GM12865 (cell line): ENCODE measurements at regions not wholly inside any gene's neighbourhood (a gene's known extent, or its start where the extent isn't known, plus 50 kb on each side); places are given as distances from the start of the nearest gene placed in this dataset.

ENCODE experiments used
- DNase-seq: peaks from one replicate; pipeline ENCODE4 v3.0.0; 2010; ENCODE audit warnings: low read depth
- H3K4me3 ChIP-seq: 2 replicates; pipeline ENCODE4 v1.5.1; 2011; ENCODE audit warnings: mild to moderate bottlenecking, low read depth, low read length, control low read depth
- TF ChIP-seq, protein P1 (sequence below): IDR thresholded peaks from 2 replicates; pipeline ENCODE4 v1.5.1; 2011; ENCODE audit warnings: low read length, control low read depth, low read depth, inconsistent platforms; ENCODE audit not compliant: insufficient read depth; ENCODE audit errors: missing control alignments

DNA sequence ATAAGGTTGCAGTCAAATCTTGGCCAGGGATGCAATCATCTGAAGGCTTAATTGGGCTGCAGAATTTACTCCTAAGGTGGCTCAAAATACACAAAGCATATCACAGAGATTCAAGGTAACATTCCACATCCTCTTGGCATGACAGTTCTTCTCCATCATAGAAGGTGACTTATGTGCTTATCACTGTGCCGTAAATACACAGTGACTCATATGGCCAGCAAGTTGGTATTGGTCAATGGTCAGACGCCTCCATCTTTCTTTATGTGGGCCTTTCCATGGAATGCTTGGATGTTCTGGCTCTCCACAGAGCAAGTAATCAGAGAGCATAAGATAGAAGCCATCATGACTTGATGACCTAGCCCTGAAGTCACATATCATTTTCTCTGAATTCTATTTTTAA lies 168.8 kb upstream of the ST8SIA2 start:
- TF ChIP-seq, protein P1, sequence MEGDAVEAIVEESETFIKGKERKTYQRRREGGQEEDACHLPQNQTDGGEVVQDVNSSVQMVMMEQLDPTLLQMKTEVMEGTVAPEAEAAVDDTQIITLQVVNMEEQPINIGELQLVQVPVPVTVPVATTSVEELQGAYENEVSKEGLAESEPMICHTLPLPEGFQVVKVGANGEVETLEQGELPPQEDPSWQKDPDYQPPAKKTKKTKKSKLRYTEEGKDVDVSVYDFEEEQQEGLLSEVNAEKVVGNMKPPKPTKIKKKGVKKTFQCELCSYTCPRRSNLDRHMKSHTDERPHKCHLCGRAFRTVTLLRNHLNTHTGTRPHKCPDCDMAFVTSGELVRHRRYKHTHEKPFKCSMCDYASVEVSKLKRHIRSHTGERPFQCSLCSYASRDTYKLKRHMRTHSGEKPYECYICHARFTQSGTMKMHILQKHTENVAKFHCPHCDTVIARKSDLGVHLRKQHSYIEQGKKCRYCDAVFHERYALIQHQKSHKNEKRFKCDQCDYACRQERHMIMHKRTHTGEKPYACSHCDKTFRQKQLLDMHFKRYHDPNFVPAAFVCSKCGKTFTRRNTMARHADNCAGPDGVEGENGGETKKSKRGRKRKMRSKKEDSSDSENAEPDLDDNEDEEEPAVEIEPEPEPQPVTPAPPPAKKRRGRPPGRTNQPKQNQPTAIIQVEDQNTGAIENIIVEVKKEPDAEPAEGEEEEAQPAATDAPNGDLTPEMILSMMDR: no peak
- H3K4me3 ChIP-seq: no peak overlapping the region
- no peak for DNase-seq

DNA sequence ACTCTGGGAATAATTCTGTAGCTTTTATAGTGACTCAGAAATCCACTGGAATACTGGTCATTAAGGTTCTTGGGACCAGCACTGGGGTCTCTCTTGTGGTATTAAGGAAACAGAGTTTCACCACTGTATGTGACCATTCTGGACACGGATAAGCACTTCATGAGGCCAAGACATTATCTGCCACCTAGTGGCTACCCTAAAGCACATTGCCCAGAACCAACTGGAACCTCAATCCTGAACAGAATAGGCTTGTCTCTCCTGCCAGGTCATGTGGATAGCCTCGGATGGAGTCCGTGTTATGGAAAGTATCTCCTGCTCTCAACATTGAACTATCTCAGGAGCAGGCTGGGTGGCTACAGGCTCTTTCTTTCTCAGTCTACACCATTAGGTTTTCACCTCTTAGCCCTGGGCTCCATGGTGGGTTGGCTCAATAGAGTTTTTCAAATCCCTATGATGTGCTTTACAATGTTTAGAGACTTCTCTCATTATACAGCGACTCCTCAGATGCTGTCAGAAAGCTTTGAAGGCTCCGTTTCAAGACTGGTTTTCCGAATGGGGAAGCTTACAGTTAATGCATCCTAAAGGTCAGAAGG lies 167.6 kb upstream of the ST8SIA2 start:
- TF ChIP-seq, protein P1: peak; percentile 59
- DNase-seq: peak; percentile 42
- H3K4me3 ChIP-seq: no peak overlapping the region

DNA sequence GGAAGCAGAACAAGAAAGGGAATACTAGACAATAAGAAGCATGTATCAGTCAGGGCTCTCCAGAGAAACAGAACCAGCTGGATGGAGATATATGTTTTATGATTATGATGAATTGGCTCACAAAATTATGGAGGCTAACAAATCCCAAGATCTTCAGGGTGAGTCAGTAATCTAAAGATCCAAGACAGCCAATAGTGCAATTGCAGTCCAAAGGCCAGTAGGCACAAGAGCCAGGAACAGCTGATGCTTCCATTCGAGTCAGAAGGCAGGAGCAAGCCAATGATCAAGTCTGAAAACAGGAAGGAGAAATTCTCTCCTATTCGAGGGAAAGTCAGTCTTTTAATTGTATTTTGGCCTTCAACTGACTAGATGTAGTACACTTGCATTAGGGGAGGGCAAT lies 164.9 kb upstream of the ST8SIA2 start:
- DNase-seq: no peak
- TF ChIP-seq, protein P1: no peak
- H3K4me3 ChIP-seq: no peak overlapping the region

DNA sequence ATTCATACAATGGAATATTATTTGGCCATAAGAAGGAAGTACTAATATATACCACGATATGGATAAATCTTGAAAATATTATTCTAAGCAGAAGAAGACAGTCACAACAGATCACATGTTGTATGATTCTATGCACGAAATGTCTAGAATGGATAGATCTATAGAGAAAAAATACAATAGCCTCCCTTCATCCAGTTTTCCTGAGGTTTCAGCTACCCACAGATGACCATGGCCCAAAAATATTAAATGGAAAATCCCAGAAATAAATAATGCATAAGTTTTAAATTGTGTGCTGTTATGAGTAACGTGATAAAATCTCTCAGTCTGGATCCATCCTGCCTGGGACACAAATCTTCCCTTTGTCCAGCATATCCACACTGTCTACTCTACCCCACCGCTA lies 162.2 kb upstream of the ST8SIA2 start:
- no peak overlapping the region for H3K4me3 ChIP-seq
- DNase-seq: no peak
- TF ChIP-seq, protein P1: no peak

DNA sequence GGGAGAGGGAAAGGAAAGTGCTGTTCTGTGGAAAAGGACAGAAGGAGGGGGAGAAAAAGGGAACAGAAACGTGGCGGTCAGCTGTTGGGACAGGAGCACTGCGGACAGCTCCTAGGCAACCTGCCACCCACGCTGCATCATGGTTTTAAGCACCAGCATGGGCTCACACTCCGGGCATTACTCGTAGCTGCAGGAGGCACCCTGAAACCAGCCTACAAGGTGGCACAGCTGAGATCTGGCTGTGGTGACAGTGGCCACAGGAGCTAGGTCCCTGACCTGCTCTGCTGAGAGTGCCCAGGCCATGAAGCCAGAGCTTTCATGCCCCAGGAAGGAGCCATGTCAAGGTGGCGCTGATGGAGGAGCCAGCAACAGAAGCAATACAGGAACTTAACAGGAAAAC lies 161.4 kb upstream of the ST8SIA2 start:
- no peak overlapping the region for H3K4me3 ChIP-seq
- TF ChIP-seq, protein P1: no peak
- DNase-seq: no peak

DNA sequence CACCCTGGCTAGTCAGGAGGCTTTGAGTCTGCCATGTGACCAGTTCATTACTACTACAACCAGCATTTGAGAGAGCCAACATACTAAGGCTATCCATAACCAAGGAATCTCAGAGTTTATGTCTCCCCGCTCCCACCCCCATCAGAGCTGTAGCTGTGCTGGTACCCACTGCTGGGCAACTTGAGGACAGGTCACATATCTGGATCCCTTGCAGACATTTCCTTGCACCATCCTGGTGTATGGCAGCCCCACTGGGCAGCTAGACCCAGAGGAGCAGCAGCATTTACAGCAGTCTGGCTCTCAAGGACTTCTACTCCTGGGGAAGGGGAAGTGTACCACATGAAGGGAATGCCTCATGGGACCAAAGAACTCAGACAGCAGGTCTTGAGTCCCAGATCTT lies 160.8 kb upstream of the ST8SIA2 start:
- no peak overlapping the region for H3K4me3 ChIP-seq
- TF ChIP-seq, protein P1: no peak
- no peak for DNase-seq

DNA sequence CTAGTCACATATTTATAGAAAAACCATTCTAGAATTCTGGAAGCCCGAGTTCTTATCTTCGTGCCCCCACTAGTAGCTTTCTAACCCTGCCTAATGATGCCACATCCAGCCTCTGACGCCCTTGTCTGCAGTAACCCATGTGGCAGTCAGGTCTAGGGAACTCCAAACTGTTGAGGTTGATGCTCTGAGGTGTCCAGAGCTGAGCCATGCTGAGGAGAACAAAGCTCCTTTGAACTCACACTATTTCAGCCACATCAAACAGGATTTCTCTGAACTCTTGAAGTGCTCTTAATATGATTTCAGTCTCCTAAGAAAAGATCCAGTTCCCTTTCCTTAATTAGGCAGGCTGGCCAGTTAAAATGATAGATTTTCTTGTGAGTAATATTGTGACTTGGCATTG lies 150.5 kb upstream of the ST8SIA2 start:
- no peak overlapping the region for H3K4me3 ChIP-seq
- DNase-seq: no peak

More for the DNA sequence above, 150.5 kb upstream of the ST8SIA2 start:
- TF ChIP-seq, protein P1: no peak
